Thoracic aorta (tissue), 2 donors: ENCODE measurements at regions not wholly inside any gene's neighbourhood (a gene's known extent, or its start where the extent isn't known, plus 50 kb on each side); places are given as distances from the start of the nearest gene placed in this dataset.

ENCODE experiments used
- ATAC-seq: fragments of 150-250 bp; one replicate; pipeline ENCODE4 v1.8.0; 2017; ENCODE audit warnings: low read depth; ENCODE audit not compliant: insufficient number of reproducible peaks, low FRiP score
- DNase-seq: peaks from one replicate; pipeline ENCODE4 v3.0.0-alpha.2; 2020; ENCODE audit warnings: low spot score
- H3K27ac ChIP-seq, 2 donors: fragments of 200-600 bp; sonication (generic); 1 replicate in 1 of 2; 2 replicates in 1 of 2; pipeline ENCODE4 v1.5.1; 2016; ENCODE audit warnings: mild to moderate bottlenecking in 2 of 2, moderate library complexity in 2 of 2
- H3K27me3 ChIP-seq: fragments of 200-600 bp; sonication (generic); replicated peaks from 2 replicates; pipeline ENCODE4 v1.6.0; 2016; ENCODE audit warnings: mild to moderate bottlenecking; ENCODE audit not compliant: insufficient read depth
- H3K36me3 ChIP-seq: fragments of 200-600 bp; sonication (generic); one replicate; pipeline ENCODE4 v1.5.1; 2016
- H3K4me1 ChIP-seq, 2 donors: fragments of 200-600 bp; sonication (generic); 1 replicate in 1 of 2; 2 replicates in 1 of 2; pipeline versions ENCODE4 v1.5.1 to v1.6.0; 2016; ENCODE audit warnings: low read depth in 2 of 2, mild to moderate bottlenecking in 1 of 2; ENCODE audit not compliant: control insufficient read depth in 1 of 2
- H3K4me3 ChIP-seq: fragments of 200-600 bp; sonication (generic); 2 replicates; pipeline ENCODE4 v1.5.1; 2016; ENCODE audit warnings: mild to moderate bottlenecking
- H3K9me3 ChIP-seq: fragments of 200-600 bp; sonication (generic); 2 replicates; pipeline ENCODE4 v1.5.1; 2016
- TF ChIP-seq, protein P1 (sequence below): fragments of 200-600 bp; sonication (generic); IDR thresholded peaks from one replicate; pipeline ENCODE4 v1.5.1; 2019; ENCODE audit warnings: antibody characterized with exemption

- H3K4me3 ChIP-seq: no peak overlapping the region
- H3K36me3 ChIP-seq: no peaks in the 10 kb centered on the region
- H3K9me3 ChIP-seq: no peaks in the 10 kb centered on the region
- DNase-seq: no peak
- no peak for ATAC-seq
- H3K27ac ChIP-seq: no peak overlapping the region
- peaks cover 7% of the 10 kb centered on the region for H3K27me3 ChIP-seq
- TF ChIP-seq, protein P1, sequence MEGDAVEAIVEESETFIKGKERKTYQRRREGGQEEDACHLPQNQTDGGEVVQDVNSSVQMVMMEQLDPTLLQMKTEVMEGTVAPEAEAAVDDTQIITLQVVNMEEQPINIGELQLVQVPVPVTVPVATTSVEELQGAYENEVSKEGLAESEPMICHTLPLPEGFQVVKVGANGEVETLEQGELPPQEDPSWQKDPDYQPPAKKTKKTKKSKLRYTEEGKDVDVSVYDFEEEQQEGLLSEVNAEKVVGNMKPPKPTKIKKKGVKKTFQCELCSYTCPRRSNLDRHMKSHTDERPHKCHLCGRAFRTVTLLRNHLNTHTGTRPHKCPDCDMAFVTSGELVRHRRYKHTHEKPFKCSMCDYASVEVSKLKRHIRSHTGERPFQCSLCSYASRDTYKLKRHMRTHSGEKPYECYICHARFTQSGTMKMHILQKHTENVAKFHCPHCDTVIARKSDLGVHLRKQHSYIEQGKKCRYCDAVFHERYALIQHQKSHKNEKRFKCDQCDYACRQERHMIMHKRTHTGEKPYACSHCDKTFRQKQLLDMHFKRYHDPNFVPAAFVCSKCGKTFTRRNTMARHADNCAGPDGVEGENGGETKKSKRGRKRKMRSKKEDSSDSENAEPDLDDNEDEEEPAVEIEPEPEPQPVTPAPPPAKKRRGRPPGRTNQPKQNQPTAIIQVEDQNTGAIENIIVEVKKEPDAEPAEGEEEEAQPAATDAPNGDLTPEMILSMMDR: no peak
- no peaks in the 10 kb centered on the region for H3K4me1 ChIP-seq
Measured at GRCh38 chr9:36763778-36764177, 191.1 kb downstream of the MELK start.

DNA sequence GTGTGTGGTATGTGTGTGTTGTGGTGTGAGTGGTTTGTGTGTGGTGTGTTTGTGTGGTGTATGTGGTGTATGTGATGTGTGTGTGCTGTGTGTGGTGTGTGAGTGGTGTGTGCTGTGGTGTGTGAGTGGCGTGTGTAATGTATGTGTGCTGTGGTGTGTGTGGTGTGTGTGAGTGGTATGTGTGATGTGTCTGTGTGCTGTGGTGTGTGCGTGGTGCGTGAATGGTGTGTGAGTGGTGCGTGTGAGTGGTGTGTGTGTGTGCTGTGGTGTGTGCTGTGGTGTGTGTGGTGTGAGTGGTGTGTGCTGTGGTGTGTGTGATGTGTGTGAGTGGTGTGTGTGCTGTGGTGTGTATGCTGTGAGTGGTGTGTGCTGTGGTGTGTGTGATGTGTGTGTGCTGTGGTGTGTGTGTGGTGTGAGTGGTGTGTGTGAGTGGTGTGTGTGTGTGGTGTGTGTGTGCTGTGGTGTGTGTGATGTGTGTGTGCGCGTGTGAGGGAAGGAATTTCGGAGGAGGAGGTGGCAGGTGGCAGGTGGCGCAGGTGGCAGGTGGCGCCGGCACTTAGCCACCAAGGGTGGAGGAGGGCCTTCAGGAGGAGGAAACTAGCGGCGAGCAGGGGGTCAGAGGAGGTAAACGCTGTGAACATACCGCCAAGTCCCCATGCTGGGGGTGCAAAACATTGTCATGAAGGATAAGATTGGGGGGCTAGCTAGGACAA, 191.8 kb downstream of the MELK start:
- H3K4me1 ChIP-seq: no peaks in the 10 kb centered on the region
- H3K36me3 ChIP-seq: no peaks in the 10 kb centered on the region
- no peak for ATAC-seq
- TF ChIP-seq, protein P1: no peak
- DNase-seq: no peak
- H3K27ac ChIP-seq: no peak overlapping the region
- H3K4me3 ChIP-seq: no peak overlapping the region
- H3K9me3 ChIP-seq: no peaks in the 10 kb centered on the region
- H3K27me3 ChIP-seq: peaks cover 7% of the 10 kb centered on the region

- no peak for DNase-seq
- peaks cover 7% of the 10 kb centered on the region for H3K27me3 ChIP-seq
- H3K36me3 ChIP-seq: no peaks in the 10 kb centered on the region
Measured at GRCh38 chr9:36765077-36765390, 192.3 kb downstream of the MELK start.

GRCh38 chr9:36765468-36766341, 193.0 kb downstream of the MELK start:
- Histone ChIP-seq H3K27me3 (peaks cover 7% of the 10 kb centered on the region), H3K27ac (no peak overlapping the region), H3K9me3 (no peaks in the 10 kb centered on the region), H3K4me3 (peak overlapping the region; percentile 51), H3K36me3 (no peaks in the 10 kb centered on the region), H3K4me1 (no peaks in the 10 kb centered on the region)
- TF ChIP-seq, protein P1: no peak
- ATAC-seq: no peak
- no peak for DNase-seq

More at GRCh38 chr9:36765077-36765390, 192.3 kb downstream of the MELK start:
- Histone ChIP-seq H3K9me3 (no peaks in the 10 kb centered on the region), H3K4me3 (no peak overlapping the region), H3K27ac (no peak overlapping the region), H3K4me1 (no peaks in the 10 kb centered on the region)
- ATAC-seq: no peak
- TF ChIP-seq, protein P1: no peak

GRCh38 chr9:36768677-36769076, 196.0 kb downstream of the MELK start:
- ATAC-seq (no peak), DNase-seq (no peak)
- Histone ChIP-seq H3K27ac (no peak overlapping the region), H3K36me3 (no peaks in the 10 kb centered on the region), H3K4me1 (no peaks in the 10 kb centered on the region), H3K9me3 (no peaks in the 10 kb centered on the region), H3K27me3 (peaks cover 5% of the 10 kb centered on the region), H3K4me3 (no peak overlapping the region)
- TF ChIP-seq, protein P1: no peak
